Keratinocyte (primary cell): ENCODE measurements at regions not wholly inside any gene's neighbourhood (a gene's known extent, or its start where the extent isn't known, plus 50 kb on each side); places are given as distances from the start of the nearest gene placed in this dataset.

ENCODE experiments used
- DNase-seq: peaks from one replicate; pipeline ENCODE4 v3.0.0-alpha.2; 2011; ENCODE audit warnings: low read depth, missing footprints, low spot score
- FAIRE-seq: peaks from 2 replicates; lab custom pipeline; 2011; peaks lifted over from hg19 to GRCh38; lab: Jason Lieb, UNC
- H2AFZ ChIP-seq: 2 replicates; pipeline ENCODE4 v1.6.0; 2012; ENCODE audit warnings: low read length, control low read depth, inconsistent platforms; ENCODE audit not compliant: control insufficient read depth
- H3K27ac ChIP-seq: 2 replicates; pipeline ENCODE4 v1.5.1; 2011; ENCODE audit warnings: low read length; ENCODE audit not compliant: control insufficient read depth, insufficient read depth
- H3K27me3 ChIP-seq: 3 replicates; pipeline ENCODE4 v1.6.0; 2011; ENCODE audit warnings: low read length; ENCODE audit not compliant: control insufficient read depth, insufficient read depth; ENCODE audit errors: extremely low read depth
- H3K36me3 ChIP-seq, 2 experiments: 2 replicates in 1 of 2; 3 replicates in 1 of 2; pipeline ENCODE4 v1.5.1; 2011; ENCODE audit warnings: low read length in 2 of 2, mild to moderate bottlenecking in 1 of 2; ENCODE audit not compliant: control insufficient read depth in 2 of 2, insufficient read depth in 2 of 2; ENCODE audit errors: extremely low read depth in 1 of 2
- H3K4me1 ChIP-seq: 3 replicates; pipeline ENCODE4 v1.5.1; 2011; ENCODE audit warnings: low read length; ENCODE audit not compliant: control insufficient read depth, insufficient read depth; ENCODE audit errors: extremely low read depth
- H3K4me2 ChIP-seq: 3 replicates; pipeline ENCODE4 v1.6.0; 2011; ENCODE audit warnings: low read depth, low read length; ENCODE audit not compliant: control insufficient read depth, insufficient read depth; ENCODE audit errors: extremely low read depth
- H3K4me3 ChIP-seq, 3 experiments: fragments of 200-600 bp in 1 of 3; sonication (generic) in 1 of 3; 2 replicates in 2 of 3; 3 replicates in 1 of 3; pipeline ENCODE4 v1.5.1; 2011 to 2016; ENCODE audit warnings: low read length in 3 of 3, mild to moderate bottlenecking in 3 of 3, control low read depth in 2 of 3, inconsistent platforms in 1 of 3, low read depth in 1 of 3, mixed read lengths in 1 of 3, mixed run types in 1 of 3, moderate library complexity in 1 of 3; ENCODE audit not compliant: control insufficient read depth in 2 of 3, insufficient read depth in 2 of 3; ENCODE audit errors: extremely low read depth in 1 of 3
- H3K79me2 ChIP-seq: 2 replicates; pipeline ENCODE4 v1.6.0; 2012; ENCODE audit warnings: low read length; ENCODE audit not compliant: control insufficient read depth, insufficient read depth
- H3K9ac ChIP-seq: 3 replicates; pipeline ENCODE4 v1.6.0; 2011; ENCODE audit warnings: low read length; ENCODE audit not compliant: control insufficient read depth, insufficient read depth; ENCODE audit errors: extremely low read depth
- H3K9me1 ChIP-seq: 3 replicates; pipeline ENCODE4 v1.6.0; 2011; ENCODE audit warnings: low read length; ENCODE audit not compliant: control insufficient read depth, insufficient read depth; ENCODE audit errors: extremely low read depth
- H3K9me3 ChIP-seq: 2 replicates; pipeline ENCODE4 v1.5.1; 2012; ENCODE audit warnings: low read depth, low read length; ENCODE audit not compliant: control insufficient read depth
- H4K20me1 ChIP-seq: 3 replicates; pipeline ENCODE4 v1.6.0; 2011; ENCODE audit warnings: low read length; ENCODE audit not compliant: control insufficient read depth, insufficient read depth; ENCODE audit errors: extremely low read depth
- EZH2 ChIP-seq: IDR thresholded peaks from one replicate; pipeline ENCODE4 v1.6.1; 2012; ENCODE audit warnings: inconsistent platforms, mild to moderate bottlenecking, low read length, moderate library complexity
- dilution Hi-C: fragments of 300-500 bp; cut with MboI; formaldehyde crosslinking; loops from one replicate; pipeline ENCODE4 v1.7.0; 2020; ENCODE audit warnings: low sequenced_read_pairs; ENCODE audit not compliant: extremely low pct_ligation_motif_present
- TF ChIP-seq, protein P1 (sequence below), 3 experiments: IDR thresholded peaks in 1 of 3; conservative IDR thresholded peaks in 1 of 3; optimal IDR thresholded peaks in 1 of 3; 2 replicates in 2 of 3; 3 replicates in 1 of 3; pipeline versions ENCODE3 to v1.5.1; 2011; ENCODE audit warnings: low read length in 3 of 3, mild to moderate bottlenecking in 3 of 3, moderate library complexity in 2 of 3, control low read depth in 1 of 3, inconsistent platforms in 1 of 3; ENCODE audit not compliant: insufficient read depth in 2 of 3; ENCODE audit errors: extremely low read depth in 1 of 3

DNA sequence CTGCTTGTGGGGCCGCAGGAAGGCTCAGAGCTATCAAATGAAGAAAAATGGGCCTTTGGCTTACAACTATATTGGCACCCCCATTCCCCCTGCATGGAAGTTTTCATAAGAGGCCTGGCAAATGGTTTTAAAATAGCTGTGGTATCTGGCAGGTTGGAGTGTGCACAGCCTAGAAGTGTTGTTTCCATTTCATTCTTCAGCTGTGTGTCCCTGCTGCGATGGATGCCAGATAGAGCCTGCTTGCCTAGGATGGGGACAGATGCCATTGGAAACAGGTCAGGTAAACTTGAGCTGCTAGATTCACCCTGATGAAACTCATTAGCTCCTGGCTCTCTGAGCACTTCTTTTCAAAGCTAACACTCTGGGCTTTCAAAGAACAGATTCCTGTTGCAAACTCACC lies 183.3 kb downstream of the IRX1 start:
- Histone ChIP-seq H2AFZ (no peak overlapping the region), H4K20me1 (no peaks in the 10 kb centered on the region), H3K9ac (no peak overlapping the region), H3K27ac (no peak overlapping the region), H3K36me3 (no peaks in the 10 kb centered on the region), H3K9me1 (no peaks in the 10 kb centered on the region), H3K79me2 (no peaks in the 10 kb centered on the region), H3K4me3 (no peak overlapping the region), H3K4me2 (no peak overlapping the region), H3K9me3 (peaks cover 3% of the 10 kb centered on the region), H3K27me3 (no peaks in the 10 kb centered on the region), H3K4me1 (no peaks in the 10 kb centered on the region)
- DNase-seq, result no peak
- dilution Hi-C loops, result no loop called here
- TF ChIP-seq EZH2, result no peak
- TF ChIP-seq, protein P1, sequence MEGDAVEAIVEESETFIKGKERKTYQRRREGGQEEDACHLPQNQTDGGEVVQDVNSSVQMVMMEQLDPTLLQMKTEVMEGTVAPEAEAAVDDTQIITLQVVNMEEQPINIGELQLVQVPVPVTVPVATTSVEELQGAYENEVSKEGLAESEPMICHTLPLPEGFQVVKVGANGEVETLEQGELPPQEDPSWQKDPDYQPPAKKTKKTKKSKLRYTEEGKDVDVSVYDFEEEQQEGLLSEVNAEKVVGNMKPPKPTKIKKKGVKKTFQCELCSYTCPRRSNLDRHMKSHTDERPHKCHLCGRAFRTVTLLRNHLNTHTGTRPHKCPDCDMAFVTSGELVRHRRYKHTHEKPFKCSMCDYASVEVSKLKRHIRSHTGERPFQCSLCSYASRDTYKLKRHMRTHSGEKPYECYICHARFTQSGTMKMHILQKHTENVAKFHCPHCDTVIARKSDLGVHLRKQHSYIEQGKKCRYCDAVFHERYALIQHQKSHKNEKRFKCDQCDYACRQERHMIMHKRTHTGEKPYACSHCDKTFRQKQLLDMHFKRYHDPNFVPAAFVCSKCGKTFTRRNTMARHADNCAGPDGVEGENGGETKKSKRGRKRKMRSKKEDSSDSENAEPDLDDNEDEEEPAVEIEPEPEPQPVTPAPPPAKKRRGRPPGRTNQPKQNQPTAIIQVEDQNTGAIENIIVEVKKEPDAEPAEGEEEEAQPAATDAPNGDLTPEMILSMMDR (optimal IDR thresholded peaks at IDR 0.05 in 1 of 3, IDR thresholded peaks at IDR 0.05 in 1 of 3, conservative IDR thresholded peaks at IDR 0.05 in 1 of 3; ENCODE audit: extremely low read depth in 1 of 3, insufficient read depth in 2 of 3, low read length in 3 of 3), result no peak
- no peak for FAIRE-seq

DNA sequence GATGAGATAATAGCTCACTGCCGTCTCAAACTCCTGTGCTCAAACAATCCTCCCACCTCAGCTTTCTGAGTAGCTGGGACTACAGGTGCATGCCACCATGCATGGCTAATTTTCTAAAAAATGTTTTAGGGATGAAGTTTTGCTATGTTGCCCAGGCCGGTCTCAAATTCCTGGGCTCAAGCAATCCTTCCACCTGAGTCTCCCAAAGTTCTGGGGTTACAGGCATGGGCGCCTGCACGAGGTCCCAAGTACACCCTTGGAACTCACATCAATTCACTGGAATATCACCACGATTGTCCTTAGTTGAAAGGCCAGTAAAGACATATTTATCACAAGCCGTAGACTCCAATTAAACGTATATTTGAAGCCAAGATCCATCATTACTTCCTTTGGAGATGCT lies 184.6 kb downstream of the IRX1 start:
- Histone ChIP-seq H3K36me3 (no peaks in the 10 kb centered on the region), H3K9me1 (no peaks in the 10 kb centered on the region), H4K20me1 (no peaks in the 10 kb centered on the region), H3K27ac (no peak overlapping the region), H3K4me3 (no peak overlapping the region), H3K4me1 (no peaks in the 10 kb centered on the region), H3K9ac (no peak overlapping the region), H3K27me3 (no peaks in the 10 kb centered on the region), H3K9me3 (peaks cover 3% of the 10 kb centered on the region), H3K79me2 (no peaks in the 10 kb centered on the region), H3K4me2 (no peak overlapping the region), H2AFZ (no peak overlapping the region)
- FAIRE-seq (no peak), DNase-seq (no peak)
- dilution Hi-C loops, result no loop called here
- TF ChIP-seq, protein P1 (optimal IDR thresholded peaks at IDR 0.05 in 1 of 3, IDR thresholded peaks at IDR 0.05 in 1 of 3, conservative IDR thresholded peaks at IDR 0.05 in 1 of 3; ENCODE audit: extremely low read depth in 1 of 3, insufficient read depth in 2 of 3, low read length in 3 of 3), result no peak
- TF ChIP-seq EZH2, result no peak
